Lung (tissue), 11 donors: ENCODE measurements at regions not wholly inside any gene's neighbourhood (a gene's known extent, or its start where the extent isn't known, plus 50 kb on each side); places are given as distances from the start of the nearest gene placed in this dataset.

ENCODE experiments used
- ATAC-seq: fragments of 200-7000 bp; cut with Tn5 transposase; one replicate; pipeline ENCODE4 v1.9.1; 2020; ENCODE audit warnings: moderate number of reproducible peaks; ENCODE audit not compliant: insufficient read depth, low FRiP score
- DNase-seq, 3 donors: peaks; one replicate each; pipeline ENCODE4 v3.0.0-alpha.2; 2013 to 2017
- H3K27ac ChIP-seq, 2 donors: one replicate each; pipeline ENCODE4 v1.5.1; 2013; ENCODE audit warnings: mild to moderate bottlenecking in 2 of 2, moderate library complexity in 2 of 2, control low read depth in 1 of 2, inconsistent platforms in 1 of 2, low read depth in 1 of 2, low read length in 1 of 2
- H3K27me3 ChIP-seq, 3 donors: one replicate each; pipeline ENCODE4 v1.5.1; 2013; ENCODE audit warnings: low read length in 2 of 3; ENCODE audit not compliant: control insufficient read depth in 3 of 3, insufficient read depth in 3 of 3
- H3K36me3 ChIP-seq, 4 donors: one replicate each; pipeline ENCODE4 v1.5.1; 2013; ENCODE audit warnings: low read length in 4 of 4, mild to moderate bottlenecking in 1 of 4, moderate library complexity in 1 of 4; ENCODE audit not compliant: control insufficient read depth in 4 of 4, insufficient read depth in 4 of 4
- H3K4me1 ChIP-seq, 5 donors: one replicate each; pipeline ENCODE4 v1.5.1; 2013; ENCODE audit warnings: low read length in 5 of 5, mild to moderate bottlenecking in 2 of 5, moderate library complexity in 1 of 5; ENCODE audit not compliant: control insufficient read depth in 5 of 5, insufficient read depth in 5 of 5
- H3K4me3 ChIP-seq: one replicate; pipeline ENCODE4 v1.5.1; 2013; ENCODE audit warnings: mild to moderate bottlenecking, control low read depth, moderate library complexity
- H3K9ac ChIP-seq, 2 donors: one replicate each; pipeline ENCODE4 v1.5.1; 2013; ENCODE audit warnings: low read length in 2 of 2, control low read depth in 1 of 2; ENCODE audit not compliant: insufficient read depth in 1 of 2
- H3K9me3 ChIP-seq, 4 donors: one replicate each; pipeline ENCODE4 v1.5.1; 2013; ENCODE audit warnings: low read length in 3 of 4, mild to moderate bottlenecking in 1 of 4, moderate library complexity in 1 of 4; ENCODE audit not compliant: control insufficient read depth in 4 of 4, insufficient read depth in 3 of 4
- CTCF ChIP-seq: IDR thresholded peaks from 2 replicates; pipeline ENCODE4 v1.5.1; 2012; ENCODE audit warnings: mild to moderate bottlenecking; ENCODE audit errors: control extremely low read depth, extremely low read depth
- WGBS, 2 donors: extraction: QIAGEN DNeasy Blood & Tissue Kit; methylation state at CpG; one replicate each; pipeline ENCODE4 v1.1.7; 2013; 5-methylcytosine and 5-hydroxymethylcytosine counted together
- donor health status: control.
- donor health status: control.
- donor health status: Bipolar disorder and iron deficiency.
- donor health status: healthy.
- donor health status: DM: yes; HTN: yes; CAD: no.

- DNase-seq (no peak), ATAC-seq (no peak)
Measured at GRCh38 chr6:113276601-113277000, 580.5 kb upstream of the MARCKS start.

DNA sequence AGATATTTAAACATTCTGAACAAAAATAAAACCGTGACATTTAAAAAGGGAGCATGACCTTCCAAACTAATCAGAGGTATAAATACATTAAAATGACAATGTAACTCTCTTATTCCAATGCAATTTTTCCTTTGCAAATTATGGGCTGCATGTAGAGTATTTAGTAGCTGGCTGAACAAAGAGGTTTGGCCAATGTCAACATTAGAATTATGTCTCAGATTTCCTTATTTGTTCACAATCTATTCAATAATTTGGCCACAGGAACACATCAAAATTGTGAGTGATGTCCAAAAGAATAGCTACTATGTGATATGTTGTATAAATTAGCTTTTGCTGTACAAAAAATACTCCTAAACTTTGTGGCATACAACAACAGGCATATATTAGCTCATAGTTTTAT is 580.0 kb upstream of the MARCKS start:
- ATAC-seq = no peak
- Histone ChIP-seq H3K36me3 (no peaks in the 10 kb centered on the region), H3K4me1 (peaks cover 0 to 9% (median 0%) of the 10 kb centered on the region in 5 donors), H3K4me3 (no peak overlapping the region), H3K9ac (no peak overlapping the region), H3K27ac (no peak overlapping the region), H3K27me3 (no peaks in the 10 kb centered on the region), H3K9me3 (no peaks in the 10 kb centered on the region)
- no peak for TF ChIP-seq CTCF
- 90 to 92% methylated on average over 1 of the region's 1 CpG for WGBS, 2 donors
- no peak for DNase-seq

More at GRCh38 chr6:113276601-113277000, 580.5 kb upstream of the MARCKS start:
- peaks cover 0 to 9% (median 0%) of the 10 kb centered on the region in 5 donors for H3K4me1 ChIP-seq
- 64 to 77% methylated on average over 2 of the region's 2 CpGs for WGBS, 2 donors
- TF ChIP-seq CTCF = no peak
- H3K4me3 ChIP-seq = no peak overlapping the region
- no peaks in the 10 kb centered on the region for H3K27me3 ChIP-seq
- no peaks in the 10 kb centered on the region for H3K9me3 ChIP-seq
- H3K36me3 ChIP-seq = no peaks in the 10 kb centered on the region
- no peak overlapping the region for H3K9ac ChIP-seq
- H3K27ac ChIP-seq = no peak overlapping the region

GRCh38 chr6:113281014-113281413 is 576.1 kb upstream of the MARCKS start:
- no peaks in the 10 kb centered on the region for H3K27me3 ChIP-seq
- H3K27ac ChIP-seq = no peak overlapping the region
- peak; percentile 13 to 66 (median 59) for DNase-seq
- no peak for TF ChIP-seq CTCF
- H3K36me3 ChIP-seq = no peaks in the 10 kb centered on the region
- H3K9me3 ChIP-seq = peaks cover 0 to 2% (median 0%) of the 10 kb centered on the region in 4 donors
- H3K9ac ChIP-seq = no peak overlapping the region
- no peak for ATAC-seq
- H3K4me1 ChIP-seq = peaks cover 0 to 9% (median 0%) of the 10 kb centered on the region in 5 donors
- H3K4me3 ChIP-seq = no peak overlapping the region

DNA sequence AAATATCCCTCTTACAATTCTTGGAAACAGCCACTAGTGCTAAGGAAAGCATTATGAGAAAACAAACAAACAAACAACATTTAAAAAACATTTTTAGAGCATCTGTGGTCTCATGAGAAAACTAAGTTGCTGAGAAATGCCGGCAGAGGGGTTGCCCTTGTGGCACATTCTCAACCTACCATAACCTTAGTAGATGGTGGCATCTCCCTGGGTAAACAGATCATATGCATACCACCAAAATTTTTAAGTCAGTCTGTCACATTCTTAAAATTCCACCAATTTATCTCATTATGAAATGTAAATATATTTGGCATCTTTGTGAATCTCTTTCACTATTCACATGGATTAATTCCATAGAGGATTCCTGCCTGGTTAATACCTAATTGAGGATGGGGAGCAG is 575.7 kb upstream of the MARCKS start:
- TF ChIP-seq CTCF = no peak
- ATAC-seq = no peak

More for the DNA sequence above, 575.7 kb upstream of the MARCKS start:
- no peak for DNase-seq
- H3K27me3 ChIP-seq = no peaks in the 10 kb centered on the region
- H3K9me3 ChIP-seq = peaks cover 0 to 4% (median 2%) of the 10 kb centered on the region in 4 donors
- H3K36me3 ChIP-seq = no peaks in the 10 kb centered on the region
- 71 to 80% methylated on average over 1 of the region's 1 CpG for WGBS, 2 donors
- H3K4me3 ChIP-seq = no peak overlapping the region
- H3K9ac ChIP-seq = no peak overlapping the region
- H3K4me1 ChIP-seq = peaks cover 0 to 9% (median 0%) of the 10 kb centered on the region in 5 donors
- H3K27ac ChIP-seq = no peak overlapping the region
